Transverse colon (tissue), 4 donors: ENCODE measurements at regions not wholly inside any gene's neighbourhood (a gene's known extent, or its start where the extent isn't known, plus 50 kb on each side); places are given as distances from the start of the nearest gene placed in this dataset.

Experiments used
- DNase-seq: peaks from one replicate; pipeline ENCODE4 v3.0.0-alpha.2; 2019
- H3K27ac ChIP-seq, 4 donors: fragments of 200-600 bp; sonication (generic); 2 replicates each; pipeline ENCODE4 v1.5.1; 2016 to 2018; ENCODE audit warnings: inconsistent platforms in 4 of 4
- H3K27me3 ChIP-seq: fragments of 200-600 bp; sonication (generic); 2 replicates; pipeline ENCODE4 v1.5.1; 2017; ENCODE audit warnings: inconsistent platforms
- H3K36me3 ChIP-seq, 4 donors: fragments of 200-600 bp; sonication (generic); 2 replicates each; pipeline ENCODE4 v1.5.1; 2017 to 2019; ENCODE audit warnings: inconsistent platforms in 4 of 4
- H3K4me1 ChIP-seq, 4 donors: fragments of 200-600 bp; sonication (generic); 2 replicates each; pipeline ENCODE4 v1.5.1; 2017 to 2020; ENCODE audit warnings: inconsistent platforms in 4 of 4
- H3K4me3 ChIP-seq, 4 donors: fragments of 200-600 bp; sonication (generic); 1 replicate in 1 of 4; 2 replicates in 3 of 4; pipeline versions ENCODE4 v1.5.1 to v1.6.1; 2017 to 2019; ENCODE audit warnings: inconsistent platforms in 4 of 4
- H3K9me3 ChIP-seq, 2 donors: fragments of 200-600 bp; sonication (generic); 2 replicates each; pipeline ENCODE4 v1.5.1; 2017 to 2019; ENCODE audit warnings: inconsistent platforms in 2 of 2
- EP300 ChIP-seq: sonication (generic); formaldehyde crosslinking; IDR thresholded peaks from one replicate; pipeline ENCODE4 v1.6.1; 2017; ENCODE audit warnings: antibody characterized with exemption, low read depth
- POLR2A ChIP-seq: fragments of 450-650 bp; IDR thresholded peaks from one replicate; pipeline ENCODE4 v1.6.1; 2016; ENCODE audit warnings: antibody characterized with exemption, mild to moderate bottlenecking, moderate library complexity
- POLR2AphosphoS5 ChIP-seq, 3 donors: sonication (generic); formaldehyde crosslinking; IDR thresholded peaks; one replicate each; pipeline ENCODE4 v1.6.1; 2016; ENCODE audit warnings: antibody characterized with exemption in 3 of 3
- WGBS, 2 donors: methylation state at CpG; one replicate each; pipeline ENCODE4 v1.1.5; 2018; ENCODE audit warnings: low coverage in 1 of 2; 5-methylcytosine and 5-hydroxymethylcytosine counted together
- in situ Hi-C, 4 donors: fragments of 200-750 bp; cut with MboI; loops; one replicate each; pipeline versions ENCODE4 v1.15.0 to v1.15.1; 2017; ENCODE audit warnings: low sequenced_read_pairs in 3 of 4, low pct_ligation_motif_present in 1 of 4, low pct_unique_long_range_greater_than_20kb in 1 of 4
- intact Hi-C: fragments of 100-400 bp; cut with DNase I; formaldehyde crosslinking; loops from one replicate; pipeline ENCODE4 v1.15.1; 2023; ENCODE audit warnings: low total_unique reads
- TF ChIP-seq, protein P1 (sequence below), 5 experiments: fragments of 200-600 bp in 3 of 5; fragments of 450-650 bp in 2 of 5; sonication (generic) in 3 of 5; IDR thresholded peaks; 1 replicate in 2 of 5; 2 replicates in 3 of 5; pipeline ENCODE4 v1.5.1; 2016 to 2017; ENCODE audit warnings: antibody characterized with exemption in 5 of 5, inconsistent platforms in 3 of 5, mild to moderate bottlenecking in 2 of 5, moderate library complexity in 1 of 5

DNA sequence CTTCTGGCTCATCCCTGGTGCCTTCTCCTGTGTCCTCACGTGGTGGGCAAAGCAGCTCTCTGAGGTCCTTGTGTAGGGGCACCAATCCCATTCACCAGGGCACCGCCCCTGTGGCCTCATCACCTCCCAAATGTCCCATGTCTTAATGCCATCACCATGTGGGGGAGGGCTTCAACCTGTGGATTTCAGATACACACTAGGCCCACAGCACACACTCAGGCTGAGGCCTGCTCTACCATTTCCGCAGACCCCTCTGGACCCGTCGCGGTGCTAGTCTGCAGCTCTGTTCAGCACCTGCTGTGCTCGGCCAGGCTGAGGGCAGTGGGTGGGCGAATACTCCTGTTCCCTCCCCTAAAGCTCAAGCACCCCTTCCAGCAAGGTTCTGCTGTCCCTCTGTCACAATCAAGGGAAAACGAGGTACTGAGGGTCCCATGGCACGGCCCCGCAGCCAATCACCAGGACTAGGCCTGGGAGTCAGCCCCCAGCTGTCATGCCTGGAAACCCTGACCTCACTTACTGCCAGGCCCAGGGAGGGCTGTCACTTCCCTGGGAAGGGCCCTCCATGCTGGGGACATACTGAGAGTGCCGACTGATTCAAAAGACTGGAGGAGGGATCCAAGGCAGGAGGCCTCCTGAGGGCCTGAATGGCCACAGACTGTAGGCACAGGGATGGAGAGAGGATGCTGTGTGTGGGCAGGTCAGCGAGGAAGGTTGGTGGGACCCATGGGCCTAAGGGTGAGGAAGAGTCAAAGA is 123.8 kb upstream of the RET start:
- Histone ChIP-seq H3K27ac (no peak overlapping the region), H3K4me1 (peaks cover 0 to 10% (median 2%) of the 10 kb centered on the region in 4 donors), H3K4me3 (no peak overlapping the region), H3K27me3 (peaks cover 21% of the 10 kb centered on the region), H3K36me3 (no peaks in the 10 kb centered on the region), H3K9me3 (no peaks in the 10 kb centered on the region)
- WGBS, 2 donors, result 83% methylated on average over 13 of the region's 13 CpGs; no CpG with 5 or more reads in 1 of the 2 donors
- in situ Hi-C loops (no loop called here), intact Hi-C loops (no loop called here)
- DNase-seq, result no peak
- TF ChIP-seq, protein P1, sequence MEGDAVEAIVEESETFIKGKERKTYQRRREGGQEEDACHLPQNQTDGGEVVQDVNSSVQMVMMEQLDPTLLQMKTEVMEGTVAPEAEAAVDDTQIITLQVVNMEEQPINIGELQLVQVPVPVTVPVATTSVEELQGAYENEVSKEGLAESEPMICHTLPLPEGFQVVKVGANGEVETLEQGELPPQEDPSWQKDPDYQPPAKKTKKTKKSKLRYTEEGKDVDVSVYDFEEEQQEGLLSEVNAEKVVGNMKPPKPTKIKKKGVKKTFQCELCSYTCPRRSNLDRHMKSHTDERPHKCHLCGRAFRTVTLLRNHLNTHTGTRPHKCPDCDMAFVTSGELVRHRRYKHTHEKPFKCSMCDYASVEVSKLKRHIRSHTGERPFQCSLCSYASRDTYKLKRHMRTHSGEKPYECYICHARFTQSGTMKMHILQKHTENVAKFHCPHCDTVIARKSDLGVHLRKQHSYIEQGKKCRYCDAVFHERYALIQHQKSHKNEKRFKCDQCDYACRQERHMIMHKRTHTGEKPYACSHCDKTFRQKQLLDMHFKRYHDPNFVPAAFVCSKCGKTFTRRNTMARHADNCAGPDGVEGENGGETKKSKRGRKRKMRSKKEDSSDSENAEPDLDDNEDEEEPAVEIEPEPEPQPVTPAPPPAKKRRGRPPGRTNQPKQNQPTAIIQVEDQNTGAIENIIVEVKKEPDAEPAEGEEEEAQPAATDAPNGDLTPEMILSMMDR (IDR thresholded peaks at IDR 0.05), result no peak
- TF ChIP-seq POLR2AphosphoS5 (IDR thresholded peaks at IDR 0.05) (no peak), EP300 (no peak), POLR2A (no peak)

DNA sequence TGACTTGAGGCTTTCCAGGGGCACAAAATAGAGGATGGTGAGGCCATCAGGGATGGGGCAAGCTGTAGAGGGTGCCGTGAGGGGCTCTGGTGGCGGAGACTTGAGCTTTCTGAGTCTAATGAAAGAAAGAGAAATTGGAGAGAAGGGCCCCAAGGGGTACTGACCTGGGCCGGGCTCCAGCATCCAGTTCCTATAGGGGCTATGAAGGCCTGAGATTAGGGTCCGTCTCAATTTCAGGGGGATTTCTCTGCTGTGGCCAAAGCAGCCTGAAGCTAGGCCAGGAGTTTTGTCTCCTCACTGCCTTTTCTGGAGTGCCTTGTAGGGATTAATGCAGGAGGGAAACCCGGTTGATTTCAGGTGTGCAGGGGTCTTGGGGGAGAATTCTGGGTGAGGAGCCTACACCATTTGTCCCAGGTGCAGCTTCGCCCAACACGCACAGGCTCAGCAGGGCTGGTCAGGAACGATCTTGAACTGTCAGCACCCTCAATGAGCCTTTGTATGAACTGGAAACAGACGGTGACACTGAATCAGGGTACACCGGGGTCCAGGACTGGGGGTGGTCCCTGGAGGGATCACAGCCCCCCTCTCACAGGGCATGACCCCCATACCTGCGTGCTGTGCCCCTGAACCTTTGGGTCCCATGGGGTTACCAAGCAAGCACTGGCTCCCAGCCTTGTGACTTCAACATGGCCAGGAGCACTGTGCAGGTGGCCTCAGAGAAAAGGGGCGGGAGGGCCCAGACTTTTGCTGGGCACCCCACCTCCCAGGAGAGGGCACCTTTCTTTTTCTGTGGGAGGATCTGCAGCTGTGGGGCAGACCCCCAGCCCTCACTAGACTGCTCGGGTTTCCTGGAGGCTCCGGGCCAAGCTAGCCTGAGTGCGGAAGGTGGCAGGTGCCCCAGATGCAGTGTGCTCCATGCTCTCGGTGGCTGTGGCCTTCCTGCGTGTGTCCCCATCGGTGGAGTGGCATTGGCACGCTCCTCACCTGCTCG is 122.9 kb upstream of the RET start:
- 81% methylated on average over 5 to 20 of the region's 20 CpGs for WGBS, 2 donors
- no peak overlapping the region for H3K27ac ChIP-seq
- H3K9me3 ChIP-seq, result no peaks in the 10 kb centered on the region
- peaks cover 21% of the 10 kb centered on the region for H3K27me3 ChIP-seq
- intact Hi-C loops, result no loop called here
- H3K36me3 ChIP-seq, result no peaks in the 10 kb centered on the region
- TF ChIP-seq POLR2A (no peak), POLR2AphosphoS5 (IDR thresholded peaks at IDR 0.05) (no peak), EP300 (no peak)
- TF ChIP-seq, protein P1 (IDR thresholded peaks at IDR 0.05), result no peak
- DNase-seq, result no peak
- no peak overlapping the region for H3K4me3 ChIP-seq
- in situ Hi-C loops, result no loop called here
- peaks cover 0 to 10% (median 2%) of the 10 kb centered on the region in 4 donors for H3K4me1 ChIP-seq

DNA sequence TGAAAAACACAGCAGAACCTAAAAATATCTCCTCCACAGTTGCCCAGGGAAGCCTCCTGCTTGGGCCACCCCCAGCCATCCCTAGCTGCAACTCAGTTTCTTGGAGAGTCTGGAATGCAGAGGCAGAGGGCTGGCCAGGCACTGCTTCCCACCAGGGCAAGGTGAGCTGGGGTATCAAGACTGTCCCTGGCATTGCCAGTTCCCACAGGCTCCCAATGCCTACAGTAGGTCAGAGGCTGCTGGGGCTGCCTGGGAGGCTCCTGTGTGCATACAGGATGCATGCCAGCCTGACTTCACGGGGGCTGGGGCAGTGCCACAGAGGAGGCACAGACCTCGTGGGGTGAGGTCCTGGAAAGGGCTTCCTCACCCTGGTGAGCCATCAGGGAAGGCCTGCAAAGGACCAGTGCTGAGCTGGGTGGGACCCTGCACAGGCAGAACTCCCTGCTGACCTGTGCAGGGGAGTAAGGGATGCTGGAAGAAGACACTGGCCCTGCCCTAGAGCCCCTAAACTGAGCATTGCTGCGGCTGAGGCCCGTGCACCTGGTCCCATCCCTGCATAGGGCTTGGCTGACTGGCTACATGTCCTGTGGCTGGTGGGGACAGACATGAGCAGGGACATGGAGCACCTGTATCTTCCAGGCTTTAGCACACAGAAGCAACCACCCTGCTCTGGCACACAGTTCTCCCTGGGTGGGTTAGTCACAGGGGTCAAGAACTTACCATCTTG is 121.9 kb upstream of the RET start:
- intact Hi-C loops, result no loop called here

More for the DNA sequence above, 121.9 kb upstream of the RET start:
- TF ChIP-seq, protein P1 (IDR thresholded peaks at IDR 0.05), result no peak
- TF ChIP-seq EP300, result no peak
- TF ChIP-seq POLR2AphosphoS5 (IDR thresholded peaks at IDR 0.05), result no peak
- no peak for TF ChIP-seq POLR2A
- DNase-seq, result no peak
- Histone ChIP-seq H3K27ac (no peak overlapping the region), H3K9me3 (no peaks in the 10 kb centered on the region), H3K4me3 (no peak overlapping the region), H3K36me3 (no peaks in the 10 kb centered on the region), H3K27me3 (peaks cover 21% of the 10 kb centered on the region), H3K4me1 (peaks cover 0 to 10% (median 2%) of the 10 kb centered on the region in 4 donors)
- 73% methylated on average over 4 of the region's 4 CpGs; no CpG with 5 or more reads in 1 of the 2 donors for WGBS, 2 donors
- in situ Hi-C loops, result no loop called here
